ENCODE measurements at regions not wholly inside any gene's neighbourhood (a gene's known extent, or its start where the extent isn't known, plus 50 kb on each side); places are given as distances from the start of the nearest gene placed in this dataset.
"Not testable (repeated sequence)": the region's sequence is repeated elsewhere in the genome, so short reads cannot be mapped to it uniquely, and the experiment has no call there.

DNA sequence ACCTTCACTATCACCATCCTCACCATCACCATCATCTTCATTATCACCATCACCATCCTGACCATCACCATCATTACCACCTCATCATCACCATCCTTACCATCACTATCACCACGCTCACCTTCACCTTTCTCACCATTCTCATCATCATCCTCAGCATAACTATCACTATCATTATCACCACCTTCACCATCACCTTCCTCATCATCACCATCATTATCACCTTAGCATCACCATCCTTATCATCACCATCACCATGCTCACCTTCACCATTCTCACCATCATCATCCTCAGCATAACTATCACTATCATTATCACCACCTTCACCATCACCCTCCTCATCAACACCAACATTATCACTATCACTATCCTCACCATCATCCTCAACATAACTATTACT, 397.8 kb upstream of the ZNF337 start:
- DNase-seq, result not testable (repeated sequence)

DNA sequence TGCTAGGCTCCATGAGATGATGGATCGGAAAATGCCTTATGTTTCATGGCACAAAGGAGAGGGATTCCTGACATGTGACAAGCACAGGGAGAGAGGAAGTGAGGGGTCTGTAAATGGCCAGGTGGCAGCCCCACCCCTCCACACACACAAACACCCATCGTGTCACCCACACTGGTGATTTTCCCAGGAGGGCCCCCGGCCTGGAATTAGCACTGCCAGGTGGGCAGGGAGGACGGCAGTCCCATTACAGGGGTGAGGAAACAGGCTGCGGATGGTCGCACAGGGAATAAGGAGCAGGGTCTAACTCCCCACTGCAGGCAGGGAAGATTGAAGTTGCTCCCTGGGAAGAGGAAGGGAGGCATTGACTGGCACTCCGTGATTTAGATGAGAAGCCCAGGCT, 395.3 kb upstream of the ZNF337 start:
- DNase-seq, result not testable (repeated sequence)

DNA sequence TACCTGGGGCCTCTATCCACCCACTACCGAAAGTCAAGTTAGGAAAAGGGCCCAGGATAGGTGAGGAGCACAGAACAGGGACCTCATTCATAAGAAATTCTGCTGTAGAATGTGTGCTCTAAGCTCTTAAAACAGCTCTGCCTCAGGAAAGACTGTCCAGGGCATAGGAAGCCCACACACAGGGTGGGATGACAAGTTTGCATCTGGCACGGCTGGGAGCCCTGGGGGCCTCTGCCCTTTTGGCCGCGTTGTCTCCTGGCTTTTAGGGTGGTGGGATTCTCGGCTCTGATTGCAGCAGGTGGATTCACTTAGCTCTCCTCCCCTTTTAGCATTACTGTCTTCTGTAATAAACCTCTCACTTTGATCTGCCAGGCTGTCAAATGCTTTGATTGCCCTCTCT, 389.5 kb upstream of the ZNF337 start:
- not testable (repeated sequence) for DNase-seq

DNA sequence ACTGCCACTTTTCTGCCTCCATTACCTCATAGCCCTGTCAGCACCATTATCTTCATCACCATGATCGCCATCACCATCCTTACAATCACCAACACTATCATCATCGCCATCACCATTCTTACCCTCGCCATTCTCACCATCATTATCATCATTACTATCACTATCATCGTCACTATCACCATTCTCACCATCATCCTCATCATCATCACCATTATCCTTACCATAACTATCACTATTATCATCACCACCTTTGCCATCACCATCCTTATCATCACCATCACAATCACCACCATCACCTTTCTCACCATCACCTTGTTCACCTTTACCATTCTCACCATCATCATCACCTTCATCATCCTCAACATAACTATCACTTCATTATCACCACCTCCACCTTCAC, 377.3 kb upstream of the ZNF337 start:
- not testable (repeated sequence) for DNase-seq

DNA sequence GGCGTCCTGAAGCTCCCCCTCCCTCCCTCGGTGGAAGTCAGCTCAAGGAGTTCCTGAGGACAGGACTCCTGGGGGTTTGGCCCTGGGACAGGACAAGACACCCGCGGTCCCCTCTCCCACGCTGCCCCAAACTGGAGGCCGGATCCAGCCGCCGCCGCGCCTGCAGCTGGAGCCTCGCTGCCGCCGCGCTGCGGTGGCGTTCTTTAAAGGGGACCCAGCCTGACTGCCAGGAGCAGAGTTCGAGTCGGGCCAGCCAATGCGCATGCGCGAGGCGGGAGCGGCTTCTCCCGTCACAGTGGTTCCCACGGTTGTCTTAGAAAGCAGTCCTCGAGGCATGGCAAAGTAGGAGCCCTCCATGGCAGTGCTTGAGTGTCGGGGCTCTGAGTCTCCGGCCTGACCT, 362.7 kb upstream of the ZNF337 start:
- DNase-seq, result not testable (repeated sequence)

DNA sequence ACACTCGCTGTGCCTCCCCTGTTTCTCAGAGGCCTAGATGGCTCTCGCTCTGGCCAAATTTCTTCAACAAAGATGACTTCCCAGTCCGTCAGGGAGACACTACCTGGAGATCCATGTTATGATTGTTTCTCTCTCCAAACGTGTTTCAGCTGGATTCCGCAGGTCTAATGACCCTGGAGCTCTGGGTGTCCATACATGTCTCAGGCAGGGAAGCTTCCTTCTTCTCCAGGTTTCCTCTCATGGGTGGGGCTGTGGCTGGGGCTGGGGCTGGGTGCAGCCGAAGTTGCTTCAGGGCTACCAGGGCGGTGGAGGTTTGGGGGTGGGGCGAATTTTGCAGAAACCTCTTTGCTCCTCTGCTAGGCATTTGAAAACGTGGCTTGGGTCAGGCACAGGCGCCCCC, 361.8 kb upstream of the ZNF337 start:
- not testable (repeated sequence) for DNase-seq

DNA sequence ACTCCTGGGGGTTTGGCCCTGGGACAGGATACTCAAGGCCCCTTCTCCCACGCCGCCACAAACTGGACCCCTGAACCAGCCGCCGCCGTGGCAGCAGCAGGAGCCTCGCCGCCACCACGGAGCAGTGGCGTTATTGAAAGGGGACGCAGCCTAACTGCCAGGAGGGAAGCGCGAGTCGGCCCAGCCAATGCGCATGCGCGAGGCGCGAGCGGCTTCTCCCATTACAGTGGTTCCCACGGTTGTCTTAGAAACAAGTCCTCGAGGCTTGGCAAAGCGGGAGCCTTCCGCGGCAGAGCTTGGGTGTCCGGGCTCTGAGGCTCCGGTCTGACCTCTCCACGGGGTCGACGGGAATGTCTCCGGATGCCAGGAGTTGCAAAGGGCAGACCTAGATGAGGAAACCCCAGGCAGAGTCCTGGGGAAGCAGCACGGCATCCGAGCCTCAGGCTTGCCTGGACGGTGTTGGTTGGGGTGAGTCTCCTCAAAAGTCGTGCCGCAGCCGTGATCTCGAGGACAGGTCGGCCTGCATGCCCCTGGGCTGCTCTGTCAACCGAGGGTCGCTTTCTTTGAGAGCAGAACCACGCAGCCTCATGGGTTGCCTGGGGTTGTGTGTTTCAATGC, 360.6 kb upstream of the ZNF337 start:
- DNase-seq, result not testable (repeated sequence)

DNA sequence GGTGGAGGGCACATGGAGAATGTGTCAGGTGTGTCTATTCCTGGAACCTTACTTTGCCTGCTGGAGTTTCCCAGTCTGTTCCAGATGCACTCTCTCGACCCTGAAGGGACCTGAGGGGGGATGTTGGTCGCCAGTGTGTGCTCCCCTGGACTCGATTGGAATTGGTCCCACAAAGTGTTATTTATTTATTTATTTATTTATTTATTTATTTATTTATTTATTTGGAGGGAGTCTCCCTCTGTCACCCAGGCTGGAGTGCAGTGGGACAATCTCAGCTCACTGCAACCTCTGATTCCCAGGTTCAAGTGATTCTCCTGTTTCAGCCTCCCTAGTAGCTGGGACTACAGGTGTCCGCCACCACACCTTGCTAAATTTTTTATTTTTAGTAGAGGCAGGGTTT, 329.1 kb upstream of the ZNF337 start:
- not testable (repeated sequence) for DNase-seq

DNA sequence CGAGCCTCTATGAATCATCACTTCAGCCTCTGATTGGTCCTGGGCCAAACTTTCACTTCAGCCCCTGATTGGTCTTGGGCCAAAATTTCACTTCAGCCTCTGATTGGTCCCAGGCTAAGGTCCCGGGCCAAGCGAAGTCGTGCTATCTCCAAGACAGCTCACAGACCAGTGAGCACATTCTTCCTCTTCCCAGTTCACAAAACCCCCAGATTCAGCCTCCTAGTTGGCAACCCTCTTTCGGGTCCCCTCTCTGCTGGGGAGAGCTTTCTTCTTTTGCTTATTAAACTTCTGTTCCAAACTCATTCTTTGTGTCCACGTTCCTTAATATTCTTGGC, 314.3 kb upstream of the ZNF337 start:
- DNase-seq, result not testable (repeated sequence)

DNA sequence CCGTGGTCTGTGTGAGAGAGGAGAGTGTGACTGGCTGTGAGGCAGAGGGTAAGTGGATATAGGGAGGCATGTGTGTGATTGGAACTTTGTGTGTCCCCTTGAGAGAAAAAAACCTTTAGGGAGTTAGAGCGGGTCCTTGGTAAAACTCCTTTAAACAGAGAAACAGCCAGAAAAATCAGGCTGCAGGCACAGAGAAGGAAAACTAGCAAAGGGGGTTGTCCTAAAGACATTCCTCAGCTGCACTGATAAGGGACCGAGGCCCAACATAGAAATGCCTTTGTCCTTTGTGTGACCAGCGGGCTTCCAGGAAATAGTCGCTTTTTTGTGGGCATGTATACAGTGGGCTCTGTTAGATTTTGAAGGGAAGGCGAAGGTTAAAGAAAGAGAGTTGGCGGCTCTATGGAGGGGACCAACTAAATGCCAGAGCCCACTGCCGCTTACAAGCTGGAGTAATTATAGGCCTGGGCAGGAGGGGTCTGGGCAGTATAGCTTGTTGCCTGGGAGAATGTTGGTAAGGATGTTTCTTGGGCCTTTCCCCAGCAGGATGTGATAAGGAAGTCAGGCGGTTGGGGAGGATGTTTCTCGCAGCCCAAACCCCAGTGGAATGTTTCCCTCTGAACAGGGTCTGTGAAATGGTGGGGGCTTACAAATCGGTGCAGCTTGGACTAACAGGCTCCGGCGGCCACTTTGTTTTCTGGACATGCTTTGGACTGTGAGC, 313.7 kb upstream of the ZNF337 start:
- peak; percentile 20 for DNase-seq

DNA sequence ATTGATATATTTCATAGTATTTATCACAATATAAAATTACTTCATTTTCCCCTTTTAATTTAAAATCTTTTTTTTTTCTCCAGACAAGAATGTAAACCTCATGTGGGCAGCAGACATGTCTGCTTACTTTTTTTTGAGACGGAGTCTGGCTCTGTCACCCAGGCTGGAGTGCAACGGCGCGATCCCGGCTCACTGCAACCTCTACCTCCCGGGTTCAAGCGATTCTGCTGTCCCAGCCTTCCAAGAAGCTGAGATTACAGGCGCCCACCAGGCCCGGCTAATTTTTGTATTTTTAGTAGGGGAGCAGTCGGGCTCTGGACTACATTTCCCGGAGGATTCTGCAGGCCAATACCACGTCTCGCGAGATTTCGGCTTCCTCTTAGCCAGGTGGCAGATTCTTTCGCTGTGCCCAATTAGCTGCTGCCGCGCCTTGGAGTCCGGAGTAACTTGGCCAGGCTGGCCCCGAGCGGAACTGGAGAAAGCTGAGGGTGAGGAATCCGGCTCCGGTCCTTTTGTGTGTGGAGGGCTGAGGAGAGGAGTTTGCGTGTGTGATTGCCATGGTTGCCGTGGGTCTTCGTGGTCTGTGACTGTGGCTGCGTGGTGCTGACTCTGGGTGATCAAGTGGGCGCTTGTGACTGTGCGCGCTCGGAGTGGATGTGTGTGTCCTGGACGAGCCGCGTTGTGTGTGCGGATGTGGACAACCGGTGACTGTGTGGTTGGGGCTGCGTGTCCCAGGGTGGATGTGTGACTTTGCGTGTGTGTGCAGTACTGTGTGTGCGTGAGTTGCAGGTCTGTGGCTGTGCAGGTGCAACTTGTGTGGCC, 313.0 kb upstream of the ZNF337 start:
- DNase-seq, result peak; percentile 93

DNA sequence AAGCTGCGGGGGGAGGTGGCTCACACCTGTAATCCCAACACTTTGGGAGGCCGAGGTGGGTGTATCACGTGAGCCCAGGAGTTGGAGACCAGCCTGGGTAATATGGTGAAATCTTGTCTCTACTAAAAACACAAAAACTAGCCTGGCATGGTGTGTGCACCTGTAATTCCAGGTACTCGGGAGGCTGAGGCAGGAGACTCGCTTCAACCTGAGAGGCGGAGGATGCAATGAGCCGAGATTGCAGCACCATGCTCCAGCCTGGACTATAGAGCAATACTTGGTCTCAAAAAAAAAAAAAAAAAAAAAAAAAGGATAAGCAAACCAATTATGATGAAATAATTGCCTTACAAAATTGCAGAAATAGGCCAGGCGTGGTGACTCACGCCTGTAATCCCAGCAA, 311.4 kb upstream of the ZNF337 start:
- DNase-seq, result not testable (repeated sequence)

DNA sequence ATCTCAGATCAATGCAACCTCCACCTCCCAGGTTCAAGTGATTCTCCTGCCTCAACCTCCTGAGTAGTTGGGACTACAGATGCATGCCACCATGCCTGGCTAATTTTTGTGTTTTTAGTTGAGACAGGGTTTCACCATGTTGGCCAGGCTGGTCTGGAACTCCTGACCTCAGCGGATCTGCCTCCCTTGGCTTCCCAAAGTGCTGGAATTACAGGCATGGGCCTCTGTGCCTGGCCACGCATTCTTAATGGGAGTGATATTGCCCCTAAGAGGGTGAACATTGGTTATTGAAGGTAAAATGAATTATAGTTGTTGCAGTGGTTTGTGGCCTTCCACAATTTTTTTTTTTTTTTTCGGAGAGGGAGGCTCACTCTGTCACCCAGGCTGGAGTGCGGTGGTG, 309.5 kb upstream of the ZNF337 start:
- DNase-seq, result not testable (repeated sequence)

DNA sequence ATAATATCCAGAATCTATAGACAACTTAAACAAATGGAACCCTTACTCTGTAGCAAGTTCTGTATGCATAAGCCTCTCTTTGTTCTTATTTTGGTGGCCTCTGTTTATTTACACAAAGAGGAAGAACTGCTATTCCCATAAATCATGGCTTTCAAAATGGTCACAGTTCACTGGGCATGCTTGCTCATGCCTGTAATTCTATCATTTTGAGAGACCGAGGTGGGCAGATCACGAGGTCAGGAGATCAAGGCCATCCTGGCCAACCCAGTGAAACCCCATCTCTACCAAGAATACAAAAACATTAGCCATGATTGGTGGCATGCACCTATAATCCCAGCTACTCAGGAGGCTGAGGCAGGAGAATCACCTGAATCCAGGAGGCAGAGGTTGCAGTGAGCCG, 307.3 kb upstream of the ZNF337 start:
- DNase-seq, result not testable (repeated sequence)

DNA sequence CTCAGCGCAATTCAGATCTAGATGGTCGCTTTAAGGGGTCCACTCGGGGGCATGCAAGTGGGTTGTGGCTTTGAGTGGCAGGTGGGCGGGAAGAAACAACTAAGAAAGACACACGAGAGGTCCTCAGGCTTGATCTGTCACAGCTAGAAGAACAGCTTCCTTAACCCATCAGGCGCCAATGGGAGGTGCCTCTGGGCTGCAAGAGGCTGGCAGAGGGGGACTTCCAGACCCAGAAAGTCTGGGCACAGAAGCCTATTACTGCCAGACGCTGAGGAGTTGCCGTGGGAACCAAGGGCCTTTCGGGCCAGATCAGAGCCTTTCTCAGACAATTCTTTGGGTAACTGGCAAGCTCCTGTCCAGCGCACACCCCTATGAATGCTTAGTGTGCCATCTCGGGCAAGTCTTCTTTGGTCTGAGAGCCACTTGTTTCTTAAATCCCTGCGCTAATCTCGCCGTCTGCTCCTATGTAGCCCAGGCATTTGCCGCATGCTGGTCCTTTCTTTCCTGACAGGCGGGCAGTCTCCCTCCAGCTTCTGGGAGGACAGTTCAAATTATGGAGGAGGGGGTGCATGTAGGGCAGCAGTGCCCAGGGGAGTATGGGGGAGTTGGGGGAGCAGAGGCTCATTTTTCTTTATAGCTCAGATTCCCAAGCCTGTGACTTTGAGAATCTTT, 300.9 kb upstream of the ZNF337 start:
- DNase-seq, result not testable (repeated sequence)

DNA sequence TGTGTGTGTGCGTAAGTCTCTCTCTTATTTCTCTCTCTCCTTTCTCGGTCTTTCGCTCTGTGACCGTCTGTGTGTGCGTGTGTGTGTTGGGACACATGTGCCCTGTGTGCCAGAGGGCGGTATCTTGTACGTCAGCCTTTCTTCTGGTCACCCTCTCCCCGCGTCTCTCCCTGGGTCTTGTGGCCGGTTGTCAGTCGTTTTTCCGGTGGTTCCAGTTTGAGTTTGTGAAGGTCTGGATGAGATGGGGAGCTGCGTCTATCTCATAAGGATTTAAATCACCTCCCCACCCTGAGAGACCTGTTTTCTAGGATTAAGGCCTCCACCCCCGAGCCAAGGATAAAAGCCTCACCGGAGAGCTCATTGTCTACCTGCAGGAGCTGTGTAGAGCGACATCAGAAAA, 295.5 kb upstream of the ZNF337 start:
- DNase-seq, result no peak

DNA sequence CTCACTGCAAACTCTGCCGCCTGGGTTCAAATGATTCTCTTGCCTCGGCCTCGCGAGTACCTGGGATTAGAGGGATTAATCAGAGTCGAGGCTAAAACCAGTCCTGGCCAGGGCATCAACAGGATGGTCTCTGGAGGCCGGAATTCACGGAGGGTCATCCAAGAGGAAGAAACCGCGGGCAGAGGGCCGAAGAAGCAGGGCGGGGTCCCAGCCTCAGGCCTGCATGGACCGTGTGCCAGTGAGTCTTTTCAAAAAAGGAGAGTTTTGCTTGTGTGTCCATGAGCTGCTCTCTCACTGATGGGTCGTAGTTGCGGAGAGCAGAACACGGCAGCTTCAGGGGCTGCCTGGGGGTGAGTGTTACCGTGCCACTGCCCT, 295.1 kb upstream of the ZNF337 start:
- DNase-seq, result no peak

DNA sequence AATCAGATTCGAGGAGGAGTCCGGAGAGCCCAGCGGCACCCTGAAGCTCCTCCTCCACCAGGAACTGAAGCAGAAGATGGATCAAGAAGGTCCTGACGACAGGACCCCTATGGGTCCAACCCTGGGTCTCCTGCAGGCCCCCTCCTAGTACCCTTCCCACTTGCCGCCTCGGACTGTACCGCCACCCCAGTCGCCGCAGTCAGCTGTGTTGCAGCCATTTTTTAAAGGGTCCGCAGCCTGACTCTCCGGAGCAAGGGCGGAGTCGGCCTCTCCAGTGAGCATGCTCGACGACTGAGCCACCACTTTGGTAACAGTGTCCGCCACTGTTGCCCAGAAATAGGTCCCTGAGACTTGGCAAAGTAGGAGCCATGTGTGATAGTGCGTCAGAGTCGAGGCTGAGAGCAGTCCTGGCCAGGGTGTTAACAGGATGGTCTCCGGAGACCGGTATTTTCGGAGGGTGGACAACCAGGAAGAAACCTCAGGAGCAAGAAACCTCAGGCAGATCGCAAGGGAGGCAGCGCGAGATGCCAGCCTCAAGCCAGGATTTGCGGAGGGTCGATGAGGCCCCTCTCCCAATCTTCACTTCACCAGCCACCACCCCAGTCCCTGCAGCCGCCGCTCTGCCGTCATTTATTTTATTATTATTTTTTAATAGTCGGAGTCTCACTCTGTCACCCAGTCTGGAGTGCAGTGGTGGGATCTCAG, 294.6 kb upstream of the ZNF337 start:
- DNase-seq, result no peak

DNA sequence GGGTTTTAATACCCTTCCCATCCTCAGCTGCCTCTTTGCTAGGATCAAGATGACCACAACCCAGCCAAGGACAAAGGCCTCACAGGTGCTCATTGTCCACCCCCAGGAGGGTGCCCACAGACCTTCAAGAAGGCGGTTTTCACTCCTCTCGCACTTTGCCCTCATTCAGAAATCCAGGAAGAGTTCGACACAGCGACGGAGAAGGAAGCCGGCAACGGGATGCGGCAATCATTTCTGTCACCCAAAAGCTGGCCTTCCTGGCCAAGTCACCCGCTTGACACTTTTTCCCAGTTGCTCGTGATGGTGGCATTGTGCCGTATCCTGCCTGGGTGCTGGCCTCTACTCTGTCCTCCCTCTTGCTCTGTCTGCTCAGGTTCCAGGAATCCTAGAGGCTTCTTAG, 293.0 kb upstream of the ZNF337 start:
- DNase-seq, result not testable (repeated sequence)

DNA sequence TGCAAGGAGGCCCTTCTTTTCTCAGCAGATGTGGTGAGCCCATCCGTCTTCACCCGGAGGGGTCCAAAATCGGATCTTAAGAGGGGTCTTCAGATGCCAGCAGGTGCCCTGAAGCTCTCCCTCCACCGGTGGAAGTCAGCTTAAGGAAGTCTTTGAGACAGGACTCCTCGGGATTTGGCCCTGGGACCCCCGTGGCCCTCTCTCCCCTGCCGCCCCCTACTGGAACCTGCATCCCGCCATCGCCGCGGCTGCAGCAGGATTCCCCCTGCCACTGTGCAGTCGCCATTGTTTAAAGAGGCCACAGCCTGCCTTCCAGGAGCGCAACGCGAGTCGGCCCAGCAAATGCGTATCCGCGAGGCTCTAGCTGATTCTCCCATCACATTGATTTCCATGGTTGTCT, 292.5 kb upstream of the ZNF337 start:
- no peak for DNase-seq

DNA sequence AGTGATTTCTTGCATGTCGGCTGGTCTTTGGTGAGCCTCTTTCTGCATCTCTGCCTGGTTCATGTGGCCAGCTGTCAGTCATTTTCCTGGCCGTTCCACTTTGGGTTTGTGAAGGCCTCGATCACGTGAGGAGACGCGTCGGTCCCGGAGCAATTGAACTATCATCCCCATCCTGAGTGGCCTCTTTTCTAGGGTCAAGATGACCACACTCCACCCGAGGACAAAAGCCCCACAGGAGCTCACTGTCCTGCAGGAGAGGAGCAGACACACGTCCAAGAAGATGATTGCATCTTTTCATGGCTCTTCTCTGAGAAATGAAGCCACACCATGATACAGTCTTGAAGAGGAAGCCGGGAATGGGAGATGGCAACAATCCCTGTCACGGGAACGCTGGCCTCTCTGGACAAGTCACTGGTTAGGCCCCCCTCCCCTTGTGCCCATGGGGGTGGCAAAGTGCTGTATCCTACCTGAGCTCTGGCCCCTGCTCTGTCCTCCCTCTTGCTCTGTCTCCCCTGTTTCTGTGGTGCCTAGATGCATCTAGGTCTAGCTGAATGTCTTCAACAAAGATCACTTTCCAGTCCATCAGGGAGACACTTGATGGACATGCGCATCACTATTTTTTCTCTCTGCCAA, 291.4 kb upstream of the ZNF337 start:
- not testable (repeated sequence) for DNase-seq
